GM18951 (cell line): ENCODE measurements at regions not wholly inside any gene's neighbourhood (a gene's known extent, or its start where the extent isn't known, plus 50 kb on each side); places are given as distances from the start of the nearest gene placed in this dataset.

ENCODE experiments used
- POLR2A ChIP-seq: IDR thresholded peaks from 4 replicates; pipeline ENCODE4 v1.6.1; 2011; ENCODE audit warnings: mild to moderate bottlenecking; ENCODE audit not compliant: insufficient read length, insufficient read depth; ENCODE audit errors: extremely low read depth
- in situ Hi-C: fragments of 300-500 bp; cut with MboI; formaldehyde crosslinking; loops from one replicate; pipeline ENCODE4 v1.12.0; 2022; ENCODE audit warnings: low sequenced_read_pairs, mixed read lengths, inconsistent platforms; ENCODE audit not compliant: unreplicated experiment

DNA sequence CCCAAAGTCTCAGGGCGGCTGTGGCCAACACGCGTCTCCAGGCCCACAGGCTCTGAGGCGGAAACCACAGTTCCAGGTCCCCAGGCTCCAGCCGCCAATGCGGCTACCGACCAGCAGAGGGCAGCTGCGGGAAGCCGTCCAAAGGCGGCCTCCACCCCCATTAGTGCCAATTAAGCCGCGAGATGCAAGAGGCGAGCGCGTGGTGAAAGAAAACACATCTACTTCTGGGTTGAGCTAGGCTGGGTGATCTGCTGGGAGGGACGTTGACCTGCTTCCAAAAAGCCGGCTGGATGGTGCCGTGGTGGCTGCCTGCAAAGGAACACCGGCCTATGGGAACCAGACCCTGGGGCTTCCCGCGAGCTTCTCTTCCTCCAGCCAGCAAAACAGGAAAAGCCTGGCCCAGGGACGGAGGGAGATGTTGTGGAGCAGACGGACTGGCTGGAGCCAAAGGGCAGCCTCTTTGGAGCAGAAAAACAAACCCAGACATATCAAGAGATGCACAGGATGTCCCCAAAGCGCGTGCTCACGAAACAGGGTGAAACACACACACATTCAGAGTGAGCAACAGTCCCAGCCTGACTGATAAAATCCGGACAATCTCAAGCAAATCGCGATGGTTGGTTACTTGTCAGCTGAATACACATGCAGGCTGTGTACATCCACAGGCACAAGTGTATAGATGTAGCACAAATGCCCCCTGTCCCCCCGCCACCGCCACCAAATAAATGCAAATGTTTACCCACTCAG is 187.1 kb upstream of the BRINP1 start:
- TF ChIP-seq POLR2A, result no peak
- in situ Hi-C loops, result loop anchor here (25.0 kb wide), 2 partner anchors 406 to 781 kb away; no protein-coding TSS in a partner anchor

DNA sequence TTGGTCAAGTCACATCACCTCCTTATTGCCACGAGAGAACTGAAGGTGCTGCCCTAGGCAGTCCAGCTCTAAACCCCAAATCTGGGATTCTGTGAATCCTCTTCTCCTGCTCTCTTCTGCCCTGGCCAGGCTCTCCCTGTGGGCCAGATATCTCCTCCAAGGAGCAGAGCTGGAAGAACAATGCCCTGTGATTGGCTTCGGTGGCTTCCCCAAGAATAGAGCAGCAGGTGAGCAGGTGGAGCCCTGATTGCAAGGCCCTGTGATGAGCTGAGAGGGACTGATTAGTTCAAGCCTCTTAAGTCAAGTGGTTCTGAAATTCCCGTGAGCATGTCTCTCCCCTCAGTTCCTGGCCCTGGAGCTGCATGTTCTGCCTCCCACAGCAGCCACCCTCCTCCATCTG is 175.3 kb upstream of the BRINP1 start:
- in situ Hi-C loops, result no loop called here
- no peak for TF ChIP-seq POLR2A

DNA sequence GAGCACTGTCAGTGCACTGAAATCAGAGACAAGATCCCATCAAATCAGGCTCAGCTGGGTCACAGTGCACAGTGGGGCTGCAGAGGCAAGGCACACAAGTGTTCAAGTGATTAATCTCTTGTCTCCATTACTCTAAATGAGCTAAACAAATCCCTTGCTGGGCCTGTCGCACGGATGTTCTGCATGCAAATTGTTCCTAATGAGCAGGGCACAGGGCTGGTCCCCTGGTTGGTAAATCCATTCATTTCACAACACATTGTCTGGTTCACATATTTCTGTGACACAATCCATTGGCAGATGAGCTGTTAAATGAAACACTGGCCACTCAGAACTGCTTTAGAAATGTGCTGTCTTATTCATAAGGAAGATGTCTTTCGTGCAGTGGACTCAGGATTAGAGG is 167.9 kb upstream of the BRINP1 start:
- TF ChIP-seq POLR2A, result no peak
- in situ Hi-C loops, result no loop called here

DNA sequence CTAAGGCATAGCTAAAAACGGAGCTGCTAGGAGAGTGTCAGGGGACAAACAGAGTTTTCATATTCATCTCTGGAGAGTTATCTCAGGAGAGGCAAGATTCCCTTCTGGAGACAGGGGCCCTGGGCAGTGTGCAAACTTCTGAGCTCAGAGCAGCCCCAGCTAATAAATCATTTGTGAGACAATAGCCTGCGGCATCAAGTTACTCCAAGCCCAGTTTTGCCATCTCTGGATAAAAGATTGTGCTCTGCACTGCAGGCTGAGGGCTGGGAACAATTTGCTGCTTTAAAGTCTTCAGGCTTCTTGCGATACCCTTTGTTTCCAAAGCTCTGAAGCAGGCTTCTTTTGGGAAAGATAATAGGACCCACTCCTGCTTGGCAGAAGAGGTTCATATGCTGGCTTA is 164.3 kb upstream of the BRINP1 start:
- in situ Hi-C loops, result no loop called here
- no peak for TF ChIP-seq POLR2A

DNA sequence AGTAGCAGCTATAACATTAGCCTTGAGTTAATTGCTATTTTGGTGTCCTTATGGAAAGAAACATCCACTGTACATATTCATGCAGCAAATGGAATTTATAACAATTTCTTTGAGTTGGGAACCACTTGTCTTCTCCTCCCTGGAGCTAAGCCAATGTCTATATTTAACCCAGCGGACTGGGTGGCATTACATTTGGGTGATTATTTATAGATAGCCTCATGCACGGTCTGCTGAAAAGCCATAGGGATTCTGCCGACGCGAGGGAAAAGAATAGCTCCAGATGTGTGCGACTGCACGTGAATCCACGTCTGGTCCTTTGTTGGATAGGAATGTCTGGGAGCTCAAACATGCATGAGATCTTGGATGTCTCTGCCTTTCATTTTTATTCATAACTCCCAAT is 157.5 kb upstream of the BRINP1 start:
- in situ Hi-C loops, result no loop called here
- TF ChIP-seq POLR2A, result no peak

DNA sequence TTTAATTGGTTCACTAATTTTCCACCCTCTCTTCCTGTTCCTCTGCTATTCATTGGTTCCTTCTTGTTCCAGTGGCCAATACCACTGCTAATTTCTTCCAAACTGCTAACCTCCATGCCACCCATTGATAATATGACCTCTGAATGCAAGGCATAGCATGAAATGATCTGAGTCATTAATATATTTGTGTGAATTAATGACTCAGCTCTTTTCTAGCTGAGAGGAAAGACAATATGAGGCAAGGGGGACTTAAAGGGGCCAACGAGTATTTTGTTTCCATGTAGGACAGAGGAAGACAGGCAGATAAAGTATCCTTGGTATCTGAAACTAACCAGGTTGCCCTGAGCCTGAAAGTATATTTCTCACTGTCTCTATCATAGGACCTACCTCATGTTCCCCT is 154.3 kb upstream of the BRINP1 start:
- TF ChIP-seq POLR2A, result no peak
- in situ Hi-C loops, result no loop called here

DNA sequence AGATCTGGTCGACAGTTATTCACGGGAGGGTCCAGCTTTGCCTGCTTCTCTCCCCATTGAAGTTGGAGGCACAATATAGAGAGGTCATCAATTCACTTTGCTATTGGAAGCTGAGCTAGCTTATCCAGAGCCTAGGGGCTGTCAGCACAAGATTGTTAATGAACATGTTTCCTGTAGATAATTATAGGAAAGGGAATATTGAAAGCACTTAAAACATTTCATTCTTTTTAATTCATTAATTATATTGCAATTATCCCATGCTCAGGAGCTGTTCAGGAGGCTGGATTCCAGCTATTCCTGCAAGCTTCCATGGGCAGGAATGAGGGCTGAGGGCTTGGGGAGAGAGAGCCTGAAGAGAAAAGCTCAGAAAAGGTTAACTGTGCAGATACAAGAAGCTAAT is 153.1 kb upstream of the BRINP1 start:
- in situ Hi-C loops, result no loop called here
- no peak for TF ChIP-seq POLR2A

DNA sequence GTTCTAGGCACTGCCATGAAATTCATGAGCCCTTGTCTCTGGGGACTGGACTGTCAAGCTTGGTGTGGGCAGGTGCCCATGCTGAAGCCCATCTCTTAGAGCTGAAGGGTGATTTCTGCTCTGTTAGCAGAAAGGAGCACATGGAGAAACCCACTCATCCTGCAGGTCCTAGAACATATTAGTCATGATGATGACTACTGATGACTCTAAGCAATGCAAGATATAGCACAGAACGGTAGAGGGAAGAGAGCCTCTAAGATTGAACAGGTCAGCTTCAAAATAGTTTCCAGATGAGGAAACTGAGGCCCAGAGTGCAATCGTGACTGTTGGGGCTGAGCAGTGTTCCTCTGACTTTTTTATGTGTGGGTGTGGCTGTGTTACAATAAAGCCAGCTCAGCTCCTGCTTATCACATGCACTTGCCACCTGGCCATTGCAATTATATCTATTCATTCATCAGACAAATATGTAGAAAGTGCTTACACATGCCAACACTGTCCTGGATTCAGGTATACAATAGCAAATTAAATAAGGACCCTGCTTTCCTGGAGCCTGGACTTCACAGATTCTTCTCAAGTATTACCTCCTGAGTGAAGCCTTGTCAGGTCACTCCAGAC is 140.2 kb upstream of the BRINP1 start:
- TF ChIP-seq POLR2A, result no peak
- in situ Hi-C loops, result no loop called here

DNA sequence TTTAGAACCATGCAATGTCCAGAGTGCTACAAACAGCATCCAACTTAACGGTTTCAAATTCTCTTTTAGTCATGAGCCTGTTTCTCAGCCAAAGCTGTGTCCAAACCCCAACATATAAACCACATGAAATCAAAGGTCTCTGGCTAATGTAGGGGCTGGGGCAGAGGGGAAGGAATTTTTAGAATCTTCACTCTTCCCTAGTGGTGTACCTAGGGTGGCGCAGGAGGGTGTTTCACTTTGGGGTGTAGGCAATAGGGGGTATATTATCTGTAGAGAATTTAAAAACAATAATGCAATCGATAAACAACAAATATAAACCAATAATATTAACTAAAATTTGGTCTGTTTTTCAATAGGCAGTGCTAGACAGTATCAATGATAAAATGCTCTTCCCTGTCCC is 132.1 kb upstream of the BRINP1 start:
- TF ChIP-seq POLR2A, result no peak
- in situ Hi-C loops, result no loop called here

DNA sequence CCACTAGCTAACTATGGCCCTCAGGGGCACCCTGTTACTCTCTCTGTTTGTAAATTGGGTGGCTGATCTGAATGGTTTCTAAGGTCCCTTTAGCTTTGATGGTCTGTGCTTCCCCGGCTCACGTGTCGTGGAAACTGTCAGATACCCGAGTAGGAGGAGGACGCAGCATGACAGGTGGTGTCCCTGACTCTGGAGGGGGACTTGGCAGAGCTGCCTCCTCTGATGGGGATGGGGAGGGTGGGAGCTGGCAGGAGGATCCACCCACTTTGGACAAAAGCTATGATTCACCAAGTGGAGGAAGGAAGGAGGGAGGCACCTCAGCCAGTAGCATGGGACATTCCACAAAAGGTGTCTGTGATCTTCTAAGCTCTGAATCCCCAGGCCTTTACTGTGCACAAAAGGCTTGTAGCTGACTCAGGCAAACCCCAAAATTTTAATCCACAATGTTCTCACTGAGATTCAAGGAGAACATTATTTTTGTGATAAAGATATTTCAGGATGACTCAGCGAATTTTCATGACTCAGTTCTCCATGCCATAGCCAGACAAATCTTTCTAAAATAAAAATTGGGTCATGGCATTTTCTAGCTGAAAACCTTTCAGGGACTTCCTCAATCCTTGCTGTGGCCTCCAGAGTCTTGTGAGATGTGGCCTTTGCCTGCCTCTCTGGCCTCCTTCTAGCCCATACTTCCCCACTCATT is 131.0 kb upstream of the BRINP1 start:
- in situ Hi-C loops, result no loop called here
- no peak for TF ChIP-seq POLR2A

DNA sequence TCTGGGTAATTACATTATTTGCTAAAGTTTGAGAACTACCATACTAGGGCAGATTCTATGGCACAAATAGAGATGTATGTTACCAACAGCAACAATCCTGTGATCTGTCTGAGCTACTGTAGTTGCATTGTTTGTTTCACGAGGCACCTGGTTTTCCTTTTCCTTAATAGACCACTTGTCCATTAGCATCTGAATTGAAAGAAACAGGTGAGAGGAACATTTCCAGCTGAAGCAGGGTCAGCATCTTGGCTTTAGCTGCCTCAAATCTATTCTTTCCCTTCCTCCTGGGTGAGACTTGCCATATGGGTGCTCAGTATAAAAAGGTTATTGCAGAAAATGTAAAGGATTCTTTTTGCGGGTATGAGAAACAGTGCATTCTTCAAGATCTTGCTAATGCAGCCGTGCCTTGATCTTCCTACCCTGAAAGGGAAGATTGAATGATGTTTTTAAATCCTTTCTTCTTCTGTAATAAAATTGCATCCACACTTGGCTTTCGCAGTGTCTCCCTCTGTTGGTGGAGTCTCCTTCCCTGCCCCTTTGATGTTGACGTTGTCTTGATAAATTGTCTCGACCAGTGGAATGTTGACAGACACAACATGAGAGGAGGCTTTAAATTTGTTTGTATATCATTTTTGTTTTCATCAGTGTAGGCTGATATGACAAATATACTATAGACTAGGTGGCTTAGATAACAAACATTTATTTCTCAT is 118.0 kb upstream of the BRINP1 start:
- in situ Hi-C loops, result no loop called here
- no peak for TF ChIP-seq POLR2A

DNA sequence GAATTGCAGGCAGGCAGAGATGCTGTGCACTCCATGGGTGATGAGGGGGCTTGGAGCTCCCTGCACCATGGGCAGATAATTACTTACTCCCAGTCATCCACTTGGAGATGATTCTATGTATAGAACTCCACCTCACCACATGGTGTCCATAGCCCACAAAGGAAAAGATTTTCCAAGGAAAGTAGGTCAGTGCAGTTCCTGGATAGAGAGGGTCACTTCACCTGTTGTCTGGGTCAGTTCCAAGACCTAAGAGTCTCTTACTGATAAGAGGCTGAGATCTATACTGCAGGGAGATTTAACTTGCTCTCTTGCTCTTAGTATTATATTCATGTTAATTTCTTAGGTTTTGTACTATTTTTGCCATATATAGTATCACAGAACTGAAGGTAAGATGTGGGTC is 113.9 kb upstream of the BRINP1 start:
- no peak for TF ChIP-seq POLR2A
- in situ Hi-C loops, result no loop called here

DNA sequence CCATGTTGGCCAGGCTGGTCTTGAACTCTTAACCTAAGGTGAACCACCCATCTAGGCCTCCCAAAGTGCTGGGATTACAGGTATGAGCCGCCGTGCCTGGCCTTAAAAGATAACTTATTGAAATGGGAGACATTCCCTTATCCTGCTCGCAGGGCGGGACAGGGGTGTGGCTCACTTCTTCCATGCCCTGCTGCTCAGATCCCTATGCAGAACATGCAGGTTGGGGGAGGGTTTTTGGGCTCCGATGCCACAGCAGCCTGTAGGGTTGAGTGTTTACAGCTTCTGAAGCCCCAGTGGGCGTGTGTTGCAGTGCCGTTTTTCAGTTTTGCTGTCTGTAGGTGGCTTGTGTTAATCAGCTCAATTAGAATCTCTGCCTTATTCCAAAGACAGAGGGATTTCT is 108.0 kb upstream of the BRINP1 start:
- no peak for TF ChIP-seq POLR2A
- in situ Hi-C loops, result no loop called here
